Hematopoietic multipotent progenitor cell treated with erythropoietin and hydrocortisone succinate and interleukin-3 and kit ligand, for 4 days (in vitro differentiated cells): ENCODE measurements at regions not wholly inside any gene's neighbourhood (a gene's known extent, or its start where the extent isn't known, plus 50 kb on each side); places are given as distances from the start of the nearest gene placed in this dataset.
"Not testable (repeated sequence)": the region's sequence is repeated elsewhere in the genome, so short reads cannot be mapped to it uniquely, and the experiment has no call there.

Experiments
- DNase-seq: peaks from one replicate; pipeline ENCODE4 v3.0.0-alpha.2; 2015

DNA sequence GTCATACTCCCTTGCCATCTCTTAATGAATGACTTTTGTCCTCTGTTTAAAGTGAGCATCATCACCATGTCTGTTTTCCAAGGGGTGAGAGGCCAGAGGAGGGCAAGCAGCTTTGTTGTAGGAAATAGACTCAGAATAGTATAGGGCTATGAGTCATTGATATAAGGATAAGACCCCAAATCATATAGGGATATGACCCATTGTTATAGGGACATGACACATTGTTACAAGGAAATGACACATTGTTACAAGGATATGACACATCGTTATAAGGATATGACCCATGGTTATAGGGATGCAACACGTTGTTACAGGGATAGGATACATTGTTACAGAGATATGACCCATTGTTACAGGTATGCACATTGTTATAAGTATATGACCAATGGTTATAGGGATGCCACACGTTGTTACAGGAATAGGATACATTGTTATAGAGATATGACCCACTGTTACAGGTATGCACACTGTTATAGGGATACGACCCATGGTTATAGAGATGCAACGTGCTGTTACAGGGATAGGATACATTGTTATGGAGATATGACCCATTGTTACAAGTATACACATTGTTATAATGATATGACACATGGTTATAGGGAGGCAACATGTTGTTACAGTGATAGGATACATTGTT lies 311.1 kb upstream of the ADARB2 start:
- DNase-seq: no peak

GRCh38 chr10:2047679-2048078 lies 310.4 kb upstream of the ADARB2 start:
- no peak for DNase-seq

DNA sequence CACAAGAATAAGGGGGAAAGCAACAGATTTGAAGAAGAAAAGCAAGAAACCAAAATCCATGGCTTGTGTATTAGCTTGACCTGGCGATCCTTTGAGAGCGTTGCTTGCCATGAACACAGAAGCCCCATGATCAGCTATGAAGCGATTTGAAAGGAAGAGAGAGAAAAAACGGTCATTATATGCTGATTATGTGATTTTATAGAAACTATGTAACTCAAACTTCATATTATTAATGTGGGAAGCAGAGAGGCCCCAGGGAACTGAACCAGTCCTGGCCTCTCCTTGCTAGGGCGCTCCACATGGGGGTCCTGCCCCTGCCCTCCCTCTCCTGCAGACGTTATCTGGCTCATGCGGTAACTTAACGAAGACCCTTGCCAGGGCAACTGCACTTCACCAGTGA lies 306.1 kb upstream of the ADARB2 start:
- no peak for DNase-seq

DNA sequence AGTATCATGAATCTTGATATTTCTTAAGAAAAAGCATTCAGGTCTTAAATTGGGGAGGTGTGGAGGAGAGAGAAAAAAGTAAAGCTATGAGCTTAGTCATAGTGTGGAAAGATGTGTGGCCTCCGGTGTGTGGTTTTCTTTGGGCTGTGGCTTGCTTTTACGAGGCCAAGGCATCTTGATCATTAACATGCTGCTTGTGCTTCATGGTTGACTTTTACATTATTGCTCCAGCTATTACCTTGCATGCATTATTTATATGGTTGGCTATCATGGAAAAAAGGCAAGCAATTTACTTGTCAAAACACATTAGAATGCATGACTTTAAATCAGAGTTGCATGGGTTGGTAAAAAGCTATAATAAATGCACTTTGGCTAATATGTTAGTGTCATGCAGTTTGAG lies 300.7 kb upstream of the ADARB2 start:
- DNase-seq: no peak

DNA sequence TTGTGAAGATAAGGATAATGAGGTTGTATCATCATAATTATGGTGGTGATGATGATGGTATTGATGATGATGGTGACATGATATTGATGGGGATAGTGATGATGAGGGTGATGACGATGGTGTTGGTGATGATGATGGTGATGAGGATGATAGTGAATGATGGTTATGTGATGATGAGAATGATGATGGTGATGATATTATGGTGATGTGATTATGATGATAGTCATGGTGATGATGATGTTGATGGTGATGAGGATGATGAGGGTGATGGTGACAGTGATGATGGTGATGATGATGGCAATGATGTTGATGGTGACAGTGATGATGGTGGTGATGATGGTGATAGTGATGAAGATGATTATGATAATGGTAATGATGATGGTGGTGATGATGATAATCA lies 299.9 kb upstream of the ADARB2 start:
- no peak for DNase-seq

GRCh38 chr10:2036209-2036608 lies 298.9 kb upstream of the ADARB2 start:
- no peak for DNase-seq

DNA sequence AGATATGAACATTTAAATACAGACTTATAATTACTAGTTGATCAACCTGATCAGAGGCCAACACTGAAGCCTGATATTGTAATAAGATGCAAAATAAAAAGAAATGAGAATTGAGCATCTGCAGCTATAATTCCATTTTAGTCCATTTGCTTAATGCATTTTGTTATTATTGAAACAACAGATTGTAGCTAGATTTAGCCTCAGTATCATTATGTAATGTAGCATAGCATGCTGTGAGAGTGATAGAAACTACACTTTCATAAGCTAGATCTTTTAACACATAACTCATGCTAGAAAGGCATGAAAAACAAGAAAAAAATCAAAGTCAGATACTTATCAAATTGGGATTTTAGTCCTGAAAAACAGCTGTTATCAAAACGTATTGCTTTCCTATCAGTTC lies 292.7 kb upstream of the ADARB2 start:
- DNase-seq: no peak

DNA sequence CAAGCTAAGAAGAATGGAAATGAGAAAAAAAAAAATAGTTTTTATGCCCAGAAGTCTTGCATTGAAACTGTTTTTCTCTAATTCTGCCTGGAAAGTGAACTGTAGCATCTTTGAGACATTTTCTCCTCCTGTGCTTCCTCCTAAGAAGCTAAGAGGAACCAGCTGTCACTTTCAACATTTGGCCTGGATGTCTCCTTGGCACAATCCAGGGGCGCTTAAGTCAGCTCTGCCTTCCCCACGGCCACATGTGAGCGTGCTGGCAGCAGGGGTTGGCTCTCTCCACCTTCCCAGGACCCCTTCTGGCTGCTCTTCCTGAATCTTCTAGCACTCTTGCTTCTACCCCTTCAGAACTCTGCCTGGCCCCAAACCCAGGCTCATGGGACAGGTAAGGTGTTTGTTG lies 289.6 kb upstream of the ADARB2 start:
- no peak for DNase-seq

DNA sequence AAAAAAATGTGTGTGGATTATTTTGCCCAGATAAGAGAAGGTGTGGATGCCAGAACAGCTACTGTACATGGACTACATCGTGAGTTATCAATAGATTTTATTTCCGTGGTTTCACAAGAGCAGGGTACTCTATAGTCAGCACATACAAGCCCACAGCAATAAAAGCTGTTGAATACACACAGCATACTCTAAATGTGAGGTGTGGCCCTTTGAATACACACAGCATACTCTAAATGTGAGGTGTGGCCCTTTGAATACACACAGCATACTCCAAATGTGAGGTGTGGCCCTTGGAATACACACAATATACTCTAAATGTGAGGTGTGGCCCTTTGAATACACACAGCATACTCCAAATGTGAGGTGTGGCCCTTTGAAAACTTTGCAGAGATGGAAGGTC lies 287.4 kb upstream of the ADARB2 start:
- DNase-seq: not testable (repeated sequence)

DNA sequence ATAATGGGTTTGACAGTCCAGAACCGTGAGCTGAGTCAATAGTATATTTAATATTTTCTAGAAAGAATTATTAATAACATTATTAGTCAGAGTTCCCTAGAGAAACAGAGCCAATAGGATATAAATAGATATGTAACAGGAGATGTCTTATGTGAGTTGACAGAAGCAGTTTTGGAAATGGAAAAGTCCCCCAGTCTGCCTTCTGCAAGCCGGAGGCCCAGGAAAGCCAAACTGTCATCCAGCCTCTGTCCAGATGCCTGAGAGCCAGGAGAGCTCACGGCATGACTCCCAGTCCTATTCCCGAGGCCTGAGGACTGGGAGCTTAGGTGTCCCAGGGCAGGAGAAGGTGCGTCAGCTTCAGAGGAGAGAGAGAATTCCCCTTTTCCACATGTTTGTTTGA lies 286.4 kb upstream of the ADARB2 start:
- no peak for DNase-seq

- no peak for DNase-seq
Measured at GRCh38 chr10:2022401-2022800, 285.1 kb upstream of the ADARB2 start.

- DNase-seq: peak; percentile 53
Measured at GRCh38 chr10:2020836-2021235, 283.5 kb upstream of the ADARB2 start.

DNA sequence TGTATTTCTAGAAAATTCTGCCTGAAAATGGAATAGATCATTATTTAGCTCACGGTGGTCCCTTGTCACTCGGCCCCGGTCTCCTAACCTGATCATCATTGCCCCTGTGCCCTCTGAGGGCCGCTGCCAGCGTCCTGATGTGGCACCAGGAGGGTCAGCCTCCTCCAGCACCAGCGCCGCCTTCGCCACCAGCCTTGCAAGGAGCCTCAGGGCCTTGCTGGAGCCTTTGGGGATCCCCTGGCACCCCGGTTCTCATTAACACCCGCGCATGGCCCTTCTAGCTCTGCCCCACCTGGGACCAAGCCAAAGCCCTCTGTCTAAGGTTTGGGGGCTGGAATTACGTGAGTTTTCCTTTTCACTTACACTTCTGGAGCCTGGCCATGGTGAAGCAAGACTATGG lies 282.5 kb upstream of the ADARB2 start:
- no peak for DNase-seq

DNA sequence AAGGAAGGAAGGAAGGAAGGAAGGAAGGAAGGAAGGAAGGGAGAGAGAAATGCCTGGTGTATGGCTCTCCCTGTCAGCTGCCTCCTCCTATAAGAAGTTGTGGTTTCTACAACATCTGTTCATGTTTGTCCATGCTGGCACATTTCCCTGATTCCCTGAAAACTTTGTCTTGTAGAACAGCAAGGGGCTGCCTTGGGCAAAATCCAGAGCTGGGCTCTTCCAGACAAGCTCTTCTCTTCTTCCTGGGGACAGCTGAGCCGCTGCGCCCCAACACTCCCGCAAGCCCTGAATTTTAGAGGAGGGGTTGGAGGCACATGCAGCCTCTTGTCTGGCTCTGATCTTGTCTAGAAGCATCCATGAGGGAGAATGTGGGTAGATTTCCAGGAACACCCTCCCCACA lies 282.0 kb upstream of the ADARB2 start:
- no peak for DNase-seq

DNA sequence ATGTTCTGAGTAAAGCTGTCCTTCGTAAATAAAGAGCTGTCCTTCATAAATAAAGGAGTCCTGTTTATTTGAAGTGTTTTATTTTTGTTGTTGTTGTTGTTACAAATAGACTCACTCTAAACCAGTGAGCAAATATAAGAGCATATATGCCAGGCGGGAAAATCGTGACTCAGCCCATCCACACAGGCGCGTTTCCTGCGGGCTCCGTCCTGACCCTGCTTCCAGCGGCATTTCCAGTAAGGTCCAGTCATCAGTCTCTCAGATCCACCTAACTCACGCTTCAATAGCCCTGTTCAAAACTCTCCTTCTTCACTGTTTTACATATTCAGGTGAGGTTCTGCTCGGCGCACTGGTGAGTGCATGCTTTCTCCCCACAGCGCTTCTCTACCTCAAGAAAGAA lies 277.2 kb upstream of the ADARB2 start:
- DNase-seq: no peak

DNA sequence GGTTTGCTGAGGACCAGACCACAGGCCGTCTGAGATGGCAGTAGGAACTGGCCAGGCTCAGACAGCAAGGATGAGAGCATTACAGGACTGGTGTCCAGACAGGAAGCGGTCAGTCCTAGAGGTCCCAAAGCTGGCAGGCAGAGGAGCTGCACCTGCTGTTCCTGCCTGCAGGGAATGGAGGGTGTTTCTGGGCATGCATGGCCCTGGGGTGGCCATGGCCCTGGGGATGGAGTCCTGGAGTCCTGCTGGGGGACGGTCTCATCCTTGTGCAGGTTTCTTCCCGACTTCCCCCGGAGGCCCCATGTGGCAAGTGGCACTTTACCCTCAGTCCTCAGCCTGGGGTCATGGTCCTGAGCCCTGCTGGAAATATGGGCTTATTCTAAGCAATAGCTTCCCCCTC lies 274.9 kb upstream of the ADARB2 start:
- no peak for DNase-seq

DNA sequence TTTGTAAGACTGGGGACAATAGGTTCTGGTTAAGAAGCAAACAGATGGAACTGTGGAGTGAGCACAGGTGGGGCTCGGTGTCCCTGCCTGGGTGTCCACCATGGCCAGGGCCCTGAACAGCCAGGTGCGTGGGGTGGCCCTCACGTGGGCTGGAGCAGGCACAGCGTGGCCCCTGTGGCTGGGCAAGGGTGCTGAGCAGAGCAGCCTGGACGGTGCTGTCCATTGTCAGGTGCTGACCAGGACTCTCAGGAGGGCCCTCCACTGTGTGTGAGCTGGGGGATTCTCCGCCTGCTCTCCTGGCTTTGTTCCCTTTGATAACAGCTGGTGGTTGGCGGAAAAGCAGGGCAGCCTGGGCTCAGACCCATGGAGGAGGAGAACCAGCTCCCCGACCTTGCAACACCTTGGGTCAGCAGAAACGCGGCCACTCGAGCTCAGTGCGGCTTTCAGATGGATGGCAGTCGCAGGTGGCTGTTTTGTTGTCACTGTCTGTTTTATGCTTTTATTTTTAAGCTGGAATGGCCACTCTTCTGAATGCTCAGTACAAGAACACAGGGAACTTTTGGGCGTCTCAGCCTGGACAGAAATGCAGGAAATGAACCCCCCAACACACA lies 273.9 kb upstream of the ADARB2 start:
- no peak for DNase-seq

- DNase-seq: no peak
Measured at GRCh38 chr10:2005546-2005945, 268.2 kb upstream of the ADARB2 start.

- DNase-seq: no peak
Measured at GRCh38 chr10:1992930-1993329, 255.6 kb upstream of the ADARB2 start.

- DNase-seq: no peak
Measured at GRCh38 chr10:1989090-1989489, 251.8 kb upstream of the ADARB2 start.

DNA sequence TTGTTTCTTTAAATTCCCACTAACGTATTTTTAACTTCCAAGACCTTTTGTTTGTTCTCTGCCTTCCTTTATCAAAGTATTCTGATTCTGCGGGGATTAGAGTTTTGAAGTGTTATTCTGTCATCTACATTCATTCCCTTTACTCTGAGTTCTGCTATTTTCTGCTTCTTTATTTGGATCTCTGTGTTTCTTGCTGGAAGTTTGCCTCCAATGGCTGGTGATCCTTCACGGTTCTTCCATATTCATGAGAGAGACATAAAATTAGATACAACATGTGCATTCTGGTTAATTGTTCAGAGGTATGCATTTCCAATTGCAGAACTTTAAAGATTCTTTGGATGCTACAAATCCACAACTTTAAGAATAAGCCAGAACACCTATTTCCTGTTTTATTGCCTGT lies 244.7 kb upstream of the ADARB2 start:
- DNase-seq: no peak

DNA sequence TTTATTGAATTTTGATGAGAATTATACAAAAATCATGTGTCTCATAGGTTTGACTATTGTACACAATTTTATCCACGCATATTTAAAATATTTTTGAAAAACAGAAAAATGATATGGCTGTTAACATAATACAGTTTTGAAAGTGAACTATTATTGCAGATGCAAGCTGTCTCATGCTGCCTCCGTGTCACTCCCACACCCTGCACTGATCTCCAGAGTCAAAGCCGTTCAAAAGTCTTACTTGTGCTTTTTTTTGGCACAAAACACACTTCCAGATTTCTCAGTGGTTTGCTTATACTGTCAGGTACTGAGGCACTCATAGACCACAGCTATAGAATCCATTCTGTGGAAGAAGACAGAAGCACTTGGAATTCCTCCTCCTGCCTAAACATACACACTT lies 243.1 kb upstream of the ADARB2 start:
- no peak for DNase-seq

DNA sequence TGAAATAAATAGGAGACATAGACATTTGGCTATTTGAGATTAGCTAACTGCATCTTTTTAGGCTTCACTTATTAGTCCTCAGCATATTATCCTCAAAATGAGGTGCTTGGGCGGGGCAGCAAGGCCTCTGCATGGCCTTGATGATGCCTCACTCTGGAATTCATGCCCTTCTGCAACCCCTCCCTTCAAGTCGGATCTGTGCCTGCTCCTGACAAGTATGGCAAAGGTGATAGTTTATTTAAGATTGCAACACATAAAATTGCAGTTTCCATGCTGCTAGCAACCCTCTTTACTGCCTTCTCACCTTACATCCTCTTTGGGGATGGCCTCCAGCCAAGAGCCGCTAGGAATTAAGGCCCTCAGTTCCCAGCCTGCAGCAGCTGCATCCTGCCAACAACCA lies 241.3 kb upstream of the ADARB2 start:
- no peak for DNase-seq

- DNase-seq: no peak
Measured at GRCh38 chr10:1977461-1977860, 240.1 kb upstream of the ADARB2 start.

DNA sequence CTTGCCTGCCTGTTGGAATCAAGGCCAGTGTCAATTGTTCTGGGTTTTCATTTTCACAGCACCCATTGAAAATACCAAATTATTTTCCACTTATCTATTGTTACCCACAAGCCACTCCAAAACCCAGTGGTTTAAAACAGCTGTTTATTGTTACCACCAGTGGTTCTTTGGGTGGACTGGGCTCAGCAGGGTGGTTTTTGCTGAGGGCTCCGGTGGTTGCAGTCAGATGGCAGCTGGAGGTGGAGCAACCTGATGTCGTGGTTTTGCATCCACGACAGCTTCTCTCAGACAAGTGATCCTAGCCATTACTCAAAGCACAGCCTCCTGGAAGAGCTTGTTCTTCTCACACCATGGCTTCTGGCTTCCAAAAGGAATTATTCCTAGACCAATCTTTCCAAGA lies 235.1 kb upstream of the ADARB2 start:
- DNase-seq: no peak
